ENCODE measurements at regions not wholly inside any gene's neighbourhood (a gene's known extent, or its start where the extent isn't known, plus 50 kb on each side); places are given as distances from the start of the nearest gene placed in this dataset.
A peak's percentile ranks its signal among the peaks of the same experiment; 100 is the strongest.
"Not testable (repeated sequence)": the region's sequence is repeated elsewhere in the genome, so short reads cannot be mapped to it uniquely, and the experiment has no call there.

DNA sequence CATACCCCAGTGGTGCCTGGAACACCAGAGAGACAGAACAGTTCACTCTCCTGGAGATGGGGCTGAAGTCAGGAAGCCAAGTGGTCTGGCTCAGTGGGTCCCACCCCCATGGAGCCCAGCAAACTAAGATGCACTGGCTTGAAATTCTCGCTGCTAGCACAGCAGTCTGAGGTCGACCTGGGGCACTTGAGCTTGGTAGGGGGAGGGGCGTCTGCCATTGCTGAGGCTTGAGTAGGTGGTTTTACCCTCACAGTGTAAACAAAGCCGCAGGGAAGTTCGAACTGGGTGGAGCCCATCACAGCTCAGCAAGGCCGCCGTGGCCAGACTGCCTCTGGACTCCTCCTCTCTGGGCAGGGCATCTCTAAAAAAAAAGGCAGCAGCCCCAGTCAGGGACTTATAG, 272.0 kb downstream of the KLF13 start:
- no peak for DNase-seq (ENCODE audit: low read depth)

- DNase-seq (ENCODE audit: low read depth): peak; percentile 8
Observed at GRCh38 chr15:31605467-31605931, 278.9 kb downstream of the KLF13 start.

- peak; percentile 10 for DNase-seq (ENCODE audit: low read depth)
Observed at GRCh38 chr15:31606194-31606669, 279.6 kb downstream of the KLF13 start.

DNA sequence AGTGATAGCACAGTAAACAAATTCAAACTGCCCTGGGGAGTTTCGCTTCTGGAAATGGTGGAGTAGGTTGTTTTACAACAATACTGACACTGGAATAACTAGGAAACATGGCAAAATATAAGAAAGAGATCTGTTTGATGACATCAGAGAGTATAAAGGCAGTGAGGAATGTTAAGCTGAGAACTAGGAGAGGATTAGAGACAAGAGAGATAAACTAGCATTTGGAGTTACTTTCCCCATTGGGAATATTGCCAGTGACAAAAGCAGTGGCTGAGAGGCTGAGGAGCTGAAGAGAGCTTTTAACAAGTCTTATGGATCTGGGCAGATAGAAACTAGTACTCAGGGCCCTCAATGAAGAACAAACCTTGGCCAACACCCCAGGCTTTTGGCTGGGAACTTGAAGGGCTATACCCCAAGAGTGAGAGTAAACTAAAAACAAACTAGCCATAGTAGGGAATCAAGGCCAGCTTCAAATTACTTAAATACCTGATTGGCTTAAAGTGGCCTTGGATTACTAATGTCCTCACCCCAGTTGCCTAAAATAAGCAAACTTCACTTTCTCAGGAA, 280.4 kb downstream of the KLF13 start:
- no peak for DNase-seq (ENCODE audit: low read depth)

GRCh38 chr15:31607656-31608055, 281.0 kb downstream of the KLF13 start:
- no peak for DNase-seq (ENCODE audit: low read depth)

DNA sequence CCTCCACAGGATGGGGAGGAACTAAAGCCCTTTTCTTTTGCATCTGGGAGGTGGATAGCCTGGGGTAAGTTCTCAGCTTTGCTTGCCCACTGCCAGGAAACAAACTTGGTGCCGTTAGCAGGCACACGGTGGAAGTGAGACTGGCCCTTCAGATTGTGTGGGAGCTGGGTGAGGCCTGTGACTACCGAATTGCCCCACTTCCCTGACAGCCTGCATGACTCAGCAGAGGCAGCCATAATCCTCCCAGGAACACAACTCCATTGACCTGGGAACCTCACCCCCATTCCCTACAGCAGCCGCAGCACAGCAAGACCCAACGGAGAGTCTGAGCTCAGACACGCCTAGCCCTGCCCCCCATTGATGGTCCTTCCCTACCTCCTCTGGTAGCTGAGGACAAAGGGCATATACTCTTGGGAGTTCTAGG, 282.6 kb downstream of the KLF13 start:
- DNase-seq (ENCODE audit: low read depth): no peak

GRCh38 chr15:31609906-31610305, 283.3 kb downstream of the KLF13 start:
- DNase-seq (ENCODE audit: low read depth): no peak

- no peak for DNase-seq (ENCODE audit: low read depth)
Observed at GRCh38 chr15:31615643-31616415, 289.2 kb downstream of the KLF13 start.

DNA sequence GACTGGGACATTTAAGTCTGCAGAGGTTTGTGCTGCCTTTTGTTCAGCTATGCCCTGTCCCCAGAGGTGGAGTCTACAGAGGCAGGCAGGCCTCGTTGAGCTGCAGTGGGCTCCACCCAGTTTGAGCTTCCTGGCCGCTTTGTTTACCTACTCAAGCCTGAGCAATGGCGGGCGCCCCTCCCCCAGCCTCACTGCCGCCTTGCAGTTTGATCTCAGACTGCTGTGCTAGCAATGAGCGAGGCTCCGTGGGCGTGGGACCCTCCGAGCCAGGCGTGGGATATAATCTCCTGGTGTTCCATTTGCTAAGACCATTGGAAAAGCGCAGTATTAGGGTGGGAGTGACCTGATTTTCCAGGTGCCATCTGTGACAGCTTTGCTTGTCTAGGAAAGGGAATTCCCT, 296.7 kb downstream of the KLF13 start:
- DNase-seq (ENCODE audit: low read depth): not testable (repeated sequence)

DNA sequence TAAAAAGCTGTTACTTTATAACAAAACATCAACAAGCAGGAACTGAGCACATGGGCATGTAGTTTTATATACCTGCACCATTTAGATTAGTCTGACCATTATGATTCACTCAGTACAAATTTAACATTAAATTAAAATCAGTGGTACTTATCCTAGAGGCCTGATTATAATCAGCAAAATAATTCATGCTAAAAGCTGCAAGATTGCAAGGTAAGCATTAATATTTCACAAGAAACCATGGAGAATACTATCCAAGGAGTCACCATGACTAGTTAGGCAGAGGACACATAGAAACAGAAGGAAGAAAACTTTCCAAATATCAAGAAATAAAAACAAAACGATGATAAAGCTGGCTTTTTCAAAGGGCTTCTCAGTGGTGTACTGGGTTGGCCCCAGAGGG, 297.5 kb downstream of the KLF13 start:
- not testable (repeated sequence) for DNase-seq (ENCODE audit: low read depth)

DNA sequence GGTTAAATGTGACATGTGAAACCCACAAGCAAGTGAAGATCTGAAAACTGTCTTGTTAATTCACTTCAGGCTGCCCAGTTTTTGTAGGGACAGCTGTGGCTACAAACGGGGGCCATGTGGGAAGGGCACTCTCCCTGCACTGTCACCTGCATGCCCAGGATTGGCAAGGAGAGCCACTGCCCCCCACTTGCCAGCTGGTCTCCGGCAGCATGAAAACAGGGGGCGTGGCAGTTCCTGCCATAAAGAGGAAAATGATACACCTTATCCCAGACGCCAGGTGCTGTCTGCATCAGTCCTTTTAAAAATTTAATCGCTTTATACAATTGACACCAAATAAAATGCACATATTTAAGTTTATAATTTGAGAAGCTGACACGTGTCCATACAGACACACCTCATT, 309.1 kb downstream of the KLF13 start:
- not testable (repeated sequence) for DNase-seq (ENCODE audit: low read depth)

GRCh38 chr15:31636911-31637310, 310.3 kb downstream of the KLF13 start:
- not testable (repeated sequence) for DNase-seq (ENCODE audit: low read depth)

DNA sequence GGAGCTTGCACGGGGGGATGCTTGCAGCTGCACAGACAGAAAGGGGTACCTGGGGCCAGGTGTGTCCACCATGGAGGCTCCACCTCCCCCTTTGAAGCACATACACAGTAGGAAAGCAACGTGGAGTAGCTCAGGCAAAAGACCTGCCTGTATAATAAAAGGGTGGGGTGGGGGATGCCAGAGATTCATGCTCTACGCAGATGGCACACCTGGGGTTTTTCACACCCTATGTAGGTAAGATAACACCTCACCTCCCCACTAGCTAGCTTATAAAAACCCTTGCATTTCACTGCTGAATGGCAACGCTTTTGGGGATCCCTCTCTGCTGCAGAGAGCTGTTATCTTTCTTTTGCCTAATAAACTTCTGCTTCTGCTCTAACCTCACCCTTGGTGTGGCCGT, 317.3 kb downstream of the KLF13 start:
- DNase-seq (ENCODE audit: low read depth): not testable (repeated sequence)

DNA sequence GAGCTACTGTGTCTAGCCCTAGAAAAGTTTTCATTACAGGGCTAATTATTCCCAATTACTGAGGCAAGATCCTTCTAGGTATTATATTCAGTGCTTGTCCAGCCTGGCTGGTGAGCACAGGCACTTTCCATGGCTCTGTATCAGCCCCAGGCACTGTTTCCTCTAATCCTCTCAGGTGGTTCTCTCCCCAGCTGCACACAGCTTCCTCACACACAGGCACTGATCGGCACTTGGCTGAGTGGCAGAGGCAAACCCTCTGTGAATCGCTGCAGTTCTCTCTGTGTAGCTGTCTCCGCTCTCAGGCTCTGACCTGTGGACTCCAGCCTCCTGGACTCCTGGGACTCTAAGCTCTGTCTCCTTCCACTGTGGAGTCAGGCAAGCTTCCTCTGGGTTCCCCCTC, 318.1 kb downstream of the KLF13 start:
- not testable (repeated sequence) for DNase-seq (ENCODE audit: low read depth)

DNA sequence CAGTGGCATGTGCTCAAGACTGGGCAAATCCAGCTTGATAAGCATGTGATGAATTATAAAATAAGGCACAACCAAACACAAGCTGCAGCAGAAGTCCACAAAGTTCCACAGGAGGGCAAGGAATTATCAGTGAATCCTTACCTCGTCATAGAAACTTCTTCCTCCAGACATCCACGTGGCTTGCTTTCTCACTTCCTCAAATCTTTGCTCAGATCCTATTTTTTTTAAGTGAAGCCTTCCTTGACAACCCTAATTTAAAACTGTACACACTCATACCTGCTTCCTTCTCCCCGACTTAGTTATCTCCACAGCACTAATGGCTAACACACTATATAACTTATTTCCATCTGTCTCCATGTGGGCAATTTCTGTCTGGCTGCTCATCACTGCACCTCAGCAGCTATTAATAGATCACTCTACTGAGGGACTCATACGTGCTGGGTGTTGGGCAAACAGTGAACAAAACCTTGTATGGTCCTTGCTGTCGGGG, 320.7 kb downstream of the KLF13 start:
- DNase-seq (ENCODE audit: low read depth): not testable (repeated sequence)

DNA sequence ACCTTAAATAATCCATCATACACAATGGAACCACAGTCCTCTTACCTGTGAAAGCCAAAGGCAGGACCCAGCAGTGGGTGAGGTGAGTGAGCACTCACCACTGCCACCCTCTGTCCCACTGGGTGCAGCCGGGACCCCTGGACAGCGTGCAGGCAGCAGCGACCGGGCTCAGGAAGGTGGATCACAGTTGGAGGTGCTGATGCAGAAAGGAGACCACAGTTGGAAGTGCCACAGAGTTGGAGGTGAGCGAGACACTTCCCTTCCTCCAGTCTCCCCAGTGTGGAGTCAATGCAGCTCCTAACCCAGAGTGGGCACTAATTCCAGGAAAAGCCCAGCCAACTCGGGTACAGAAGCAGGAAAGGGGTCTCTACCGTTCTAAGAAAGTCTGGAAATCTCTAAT, 323.0 kb downstream of the KLF13 start:
- not testable (repeated sequence) for DNase-seq (ENCODE audit: low read depth)

GRCh38 chr15:31650055-31650701, 323.5 kb downstream of the KLF13 start:
- not testable (repeated sequence) for DNase-seq (ENCODE audit: low read depth)

DNA sequence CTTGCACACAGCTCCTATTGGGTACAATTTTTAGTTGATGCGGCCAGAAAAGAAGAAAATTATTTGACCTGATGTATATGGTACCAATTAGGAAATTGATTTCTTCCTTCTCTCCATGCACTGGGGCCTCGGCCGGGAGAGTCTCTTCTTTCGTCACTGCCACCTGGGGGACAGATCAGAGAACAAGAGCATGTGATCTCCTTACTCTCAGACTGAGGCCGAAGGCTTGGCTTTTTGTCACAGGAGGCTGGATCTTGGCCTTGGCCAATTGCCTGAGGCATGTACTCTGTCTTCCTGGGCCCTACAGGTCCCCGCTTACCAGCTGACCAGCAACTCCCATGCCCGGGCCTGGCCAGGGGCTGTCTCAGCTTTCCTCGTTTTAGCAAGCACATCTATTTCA, 330.3 kb downstream of the KLF13 start:
- DNase-seq (ENCODE audit: low read depth): not testable (repeated sequence)

DNA sequence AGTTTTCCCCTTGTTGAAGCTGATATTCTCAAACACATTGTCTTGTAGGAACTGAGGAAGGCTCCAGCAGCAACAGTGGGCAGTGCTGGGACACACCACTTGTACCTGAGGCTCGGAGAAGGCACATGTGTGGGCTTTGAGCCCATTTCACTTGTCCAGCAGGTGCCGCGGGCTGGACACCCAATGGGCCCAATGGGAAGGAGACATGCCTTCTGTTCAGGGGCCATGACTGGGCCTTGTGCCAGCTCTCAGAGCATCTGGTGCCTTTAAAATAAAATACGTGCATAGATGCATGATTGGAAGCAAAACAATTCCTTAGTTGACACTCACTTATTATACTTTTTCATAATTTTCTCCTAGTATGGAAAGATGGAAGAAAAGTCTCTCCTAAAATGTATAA, 334.2 kb downstream of the KLF13 start:
- DNase-seq (ENCODE audit: low read depth): no peak

GRCh38 chr15:31665732-31666131, 339.1 kb downstream of the KLF13 start:
- DNase-seq (ENCODE audit: low read depth): not testable (repeated sequence)

DNA sequence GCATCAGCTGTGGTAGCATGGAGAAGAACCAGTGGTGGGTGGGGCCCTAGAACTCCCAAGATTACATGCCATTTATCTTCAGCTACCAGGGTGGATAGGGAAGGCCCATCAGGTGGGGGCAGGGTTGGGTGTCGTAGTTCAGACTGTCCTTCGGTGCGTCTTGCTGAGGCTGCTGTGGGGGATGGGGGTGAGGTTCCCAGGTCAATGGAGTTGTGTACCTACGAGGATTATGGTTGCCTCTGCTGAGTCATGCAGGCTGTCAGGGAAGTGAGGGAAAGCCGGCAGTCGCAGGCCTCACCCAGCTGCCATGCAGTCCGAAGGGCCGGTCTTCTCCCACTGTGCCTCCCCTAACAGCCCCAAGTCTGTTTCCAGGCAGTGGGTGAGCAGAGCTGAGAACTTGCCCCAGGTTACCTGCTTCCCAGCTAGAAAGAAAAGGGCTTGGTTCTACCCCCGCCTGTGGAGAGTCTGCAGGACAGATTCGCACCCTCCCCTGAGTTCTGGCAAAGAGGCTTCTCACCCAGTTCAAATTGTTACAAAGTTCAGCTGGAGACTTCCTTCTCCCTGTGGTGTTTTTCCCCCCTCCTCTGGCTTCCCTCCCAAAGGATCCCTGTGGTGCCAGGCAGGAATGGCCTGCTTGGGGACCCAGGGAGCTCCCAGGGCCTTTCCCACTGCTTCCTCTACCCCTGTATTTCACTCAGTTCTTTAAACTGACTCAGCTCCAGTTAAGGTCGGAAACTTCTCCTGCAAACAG, 342.7 kb downstream of the KLF13 start:
- not testable (repeated sequence) for DNase-seq (ENCODE audit: low read depth)

DNA sequence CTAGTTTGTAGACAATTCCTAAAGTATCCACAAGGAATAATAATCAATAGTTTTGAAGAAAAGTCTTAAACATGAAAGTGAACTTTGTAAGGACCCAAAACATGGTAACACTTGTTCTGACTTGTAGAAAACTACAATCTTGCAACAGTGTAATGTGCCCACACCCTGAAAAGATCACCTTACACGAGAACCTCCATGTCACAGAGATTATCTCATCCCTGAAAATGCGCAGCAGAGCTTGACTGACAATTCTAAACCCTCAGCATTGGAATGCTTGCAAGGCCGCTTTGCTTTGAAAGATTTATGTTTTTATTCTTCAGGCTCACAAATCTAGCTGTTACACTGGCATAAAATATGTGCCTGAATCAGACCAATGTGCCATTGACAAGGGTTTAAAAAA, 346.6 kb downstream of the KLF13 start:
- DNase-seq (ENCODE audit: low read depth): not testable (repeated sequence)
